ENCODE measurements at regions not wholly inside any gene's neighbourhood (a gene's known extent, or its start where the extent isn't known, plus 50 kb on each side); places are given as distances from the start of the nearest gene placed in this dataset.
A peak's percentile ranks its signal among the peaks of the same experiment; 100 is the strongest.

- Histone ChIP-seq H3K27me3 (no peaks in the 10 kb centered on the region), H3K36me3 (no peaks in the 10 kb centered on the region), H3K4me1 (no peaks in the 10 kb centered on the region), H3K27ac (no peak overlapping the region), H3K9me3 (no peaks in the 10 kb centered on the region), H3K4me3 (no peak overlapping the region)
- no peak for ATAC-seq
- no peak for TF ChIP-seq EP300 (IDR thresholded peaks at IDR 0.05)
- no peak for TF ChIP-seq CTCF (IDR thresholded peaks at IDR 0.05)
Measured at GRCh38 chr10:106182542-106182941, 982.0 kb downstream of the SORCS1 start.

- TF ChIP-seq POLR2A (IDR thresholded peaks at IDR 0.05), result no peak
- TF ChIP-seq POLR2AphosphoS5 (IDR thresholded peaks at IDR 0.05), result no peak
- no peak for TF ChIP-seq CTCF (IDR thresholded peaks at IDR 0.05)
- TF ChIP-seq EP300 (IDR thresholded peaks at IDR 0.05), result no peak
- Histone ChIP-seq H3K9me3 (no peaks in the 10 kb centered on the region), H3K4me1 (no peaks in the 10 kb centered on the region), H3K27ac (no peak overlapping the region), H3K27me3 (no peaks in the 10 kb centered on the region), H3K4me3 (no peak overlapping the region), H3K36me3 (no peaks in the 10 kb centered on the region)
- 49 to 60% methylated on average over 2 to 3 of the region's 3 CpGs for WGBS, 2 donors (ENCODE audit: low coverage in 1 of 2)
- ATAC-seq, result no peak
Measured at GRCh38 chr10:106181501-106181900, 983.0 kb downstream of the SORCS1 start.

GRCh38 chr10:106179430-106179829 lies 985.1 kb downstream of the SORCS1 start:
- ATAC-seq, result no peak
- no peak for TF ChIP-seq POLR2A (IDR thresholded peaks at IDR 0.05)
- TF ChIP-seq EP300 (IDR thresholded peaks at IDR 0.05), result no peak
- no peak for TF ChIP-seq CTCF (IDR thresholded peaks at IDR 0.05)
- no peak for TF ChIP-seq POLR2AphosphoS5 (IDR thresholded peaks at IDR 0.05)

GRCh38 chr10:106175760-106176377 lies 988.6 kb downstream of the SORCS1 start:
- ATAC-seq, result no peak
- H3K27me3 ChIP-seq, result no peaks in the 10 kb centered on the region
- TF ChIP-seq CTCF (IDR thresholded peaks at IDR 0.05) (peak; percentile 21 to 51 (median 49)), POLR2A (IDR thresholded peaks at IDR 0.05) (no peak)
- no peaks in the 10 kb centered on the region for H3K4me1 ChIP-seq
- H3K27ac ChIP-seq, result no peak overlapping the region
- no peaks in the 10 kb centered on the region for H3K36me3 ChIP-seq
- 36 to 44% methylated on average over 5 of the region's 5 CpGs for WGBS, 2 donors (ENCODE audit: low coverage in 1 of 2)
- H3K4me3 ChIP-seq, result no peak overlapping the region
- no peaks in the 10 kb centered on the region for H3K9me3 ChIP-seq

More at GRCh38 chr10:106179430-106179829, 985.1 kb downstream of the SORCS1 start:
- Histone ChIP-seq H3K27ac (no peak overlapping the region), H3K9me3 (no peaks in the 10 kb centered on the region), H3K4me1 (no peaks in the 10 kb centered on the region), H3K4me3 (no peak overlapping the region), H3K27me3 (no peaks in the 10 kb centered on the region), H3K36me3 (no peaks in the 10 kb centered on the region)

- Histone ChIP-seq H3K27ac (no peak overlapping the region), H3K27me3 (no peaks in the 10 kb centered on the region), H3K4me1 (no peaks in the 10 kb centered on the region), H3K36me3 (no peaks in the 10 kb centered on the region), H3K4me3 (no peak overlapping the region), H3K9me3 (no peaks in the 10 kb centered on the region)
- ATAC-seq, result no peak
- TF ChIP-seq POLR2AphosphoS5 (IDR thresholded peaks at IDR 0.05) (no peak), EP300 (IDR thresholded peaks at IDR 0.05) (no peak), CTCF (IDR thresholded peaks at IDR 0.05) (no peak), POLR2A (IDR thresholded peaks at IDR 0.05) (no peak)
- WGBS, 2 donors (ENCODE audit: low coverage in 1 of 2), result 87 to 90% methylated on average over 3 of the region's 3 CpGs
Measured at GRCh38 chr10:106173838-106174237, 990.7 kb downstream of the SORCS1 start.
